GM21825 (cell line): ENCODE measurements at regions not wholly inside any gene's neighbourhood (a gene's known extent, or its start where the extent isn't known, plus 50 kb on each side); places are given as distances from the start of the nearest gene placed in this dataset.
A peak's percentile ranks its signal among the peaks of the same experiment; 100 is the strongest.
"Not testable (repeated sequence)": the region's sequence is repeated elsewhere in the genome, so short reads cannot be mapped to it uniquely, and the experiment has no call there.

Experiments used
- ATAC-seq: cut with Tn5 transposase; IDR thresholded peaks from one replicate; pipeline ENCODE4 v1.9.1; 2021; ENCODE audit warnings: mild to moderate bottlenecking, moderate library complexity; ENCODE audit not compliant: unreplicated experiment

- not testable (repeated sequence) for ATAC-seq
Measured at GRCh38 chr1:219863816-219864215, 64.5 kb downstream of the SLC30A10 start.

- ATAC-seq = no peak
Measured at GRCh38 chr1:219862366-219862765, 66.0 kb downstream of the SLC30A10 start.

GRCh38 chr1:219858980-219859379, 69.4 kb downstream of the SLC30A10 start:
- ATAC-seq = no peak

- no peak for ATAC-seq
Measured at GRCh38 chr1:219847215-219847855, 81.0 kb downstream of the SLC30A10 start.

GRCh38 chr1:219839595-219839994, 88.8 kb downstream of the SLC30A10 start:
- ATAC-seq = not testable (repeated sequence)

- ATAC-seq = no peak
Measured at GRCh38 chr1:219837994-219838294, 90.4 kb downstream of the SLC30A10 start.

GRCh38 chr1:219837274-219837993, 90.9 kb downstream of the SLC30A10 start:
- ATAC-seq = no peak

GRCh38 chr1:219834314-219834917, 93.9 kb downstream of the SLC30A10 start:
- no peak for ATAC-seq

- no peak for ATAC-seq
Measured at GRCh38 chr1:219833214-219833815, 95.0 kb downstream of the SLC30A10 start.

GRCh38 chr1:219826290-219826689, 102.1 kb downstream of the SLC30A10 start:
- ATAC-seq = no peak

- ATAC-seq = no peak
Measured at GRCh38 chr1:219825355-219825754, 103.0 kb downstream of the SLC30A10 start.

- ATAC-seq = no peak
Measured at GRCh38 chr1:219824338-219824737, 104.0 kb downstream of the SLC30A10 start.

GRCh38 chr1:219820551-219820950, 107.8 kb downstream of the SLC30A10 start:
- ATAC-seq = no peak

- ATAC-seq = no peak
Measured at GRCh38 chr1:219817914-219818313, 110.4 kb downstream of the SLC30A10 start.

- no peak for ATAC-seq
Measured at GRCh38 chr1:219813294-219813693, 115.1 kb downstream of the SLC30A10 start.

GRCh38 chr1:219812491-219813203, 115.7 kb downstream of the SLC30A10 start:
- peak; percentile 92 for ATAC-seq

GRCh38 chr1:219812086-219812485, 116.3 kb downstream of the SLC30A10 start:
- no peak for ATAC-seq

- ATAC-seq = no peak
Measured at GRCh38 chr1:219810451-219810850, 117.9 kb downstream of the SLC30A10 start.

GRCh38 chr1:219808790-219809189, 119.6 kb downstream of the SLC30A10 start:
- ATAC-seq = no peak

GRCh38 chr1:219806642-219807041, 121.7 kb downstream of the SLC30A10 start:
- no peak for ATAC-seq

- ATAC-seq = no peak
Measured at GRCh38 chr1:219806020-219806419, 122.3 kb downstream of the SLC30A10 start.
